ENCODE measurements at regions not wholly inside any gene's neighbourhood (a gene's known extent, or its start where the extent isn't known, plus 50 kb on each side); places are given as distances from the start of the nearest gene placed in this dataset.

GRCh38 chr14:54147758-54148157 lies 191.1 kb upstream of the BMP4 start:
- H3K9me3 ChIP-seq (ENCODE audit: insufficient read depth, low read depth, low read length): 0 out of 2 replicates have a peak, but pooled peaks cover 4% of the 10 kb centered on the region
- H3K9ac ChIP-seq (ENCODE audit: low read depth, low read length): no peak overlapping the region
- WGBS: 96% methylated on average over 3 of the region's 3 CpGs
- H3K4me3 ChIP-seq (ENCODE audit: low read length): no peak overlapping the region
- no peaks in the 10 kb centered on the region for H3K4me1 ChIP-seq (ENCODE audit: insufficient read depth, low read length)
- H3K27ac ChIP-seq (ENCODE audit: low read depth, low read length): no peak overlapping the region
- H3K27me3 ChIP-seq (ENCODE audit: insufficient read depth, low read length): no peaks in the 10 kb centered on the region
- no peaks in the 10 kb centered on the region for H3K36me3 ChIP-seq (ENCODE audit: insufficient read depth, low read length)

GRCh38 chr14:54148251-54148650 lies 191.6 kb upstream of the BMP4 start:
- Histone ChIP-seq H3K27me3 (ENCODE audit: insufficient read depth, low read length) (no peaks in the 10 kb centered on the region), H3K9me3 (ENCODE audit: insufficient read depth, low read depth, low read length) (0 out of 2 replicates have a peak, but pooled peaks cover 4% of the 10 kb centered on the region), H3K4me1 (ENCODE audit: insufficient read depth, low read length) (no peaks in the 10 kb centered on the region), H3K27ac (ENCODE audit: low read depth, low read length) (no peak overlapping the region), H3K4me3 (ENCODE audit: low read length) (no peak overlapping the region), H3K9ac (ENCODE audit: low read depth, low read length) (no peak overlapping the region), H3K36me3 (ENCODE audit: insufficient read depth, low read length) (no peaks in the 10 kb centered on the region)
- 91% methylated on average over 3 of the region's 3 CpGs for WGBS

- H3K9ac ChIP-seq (ENCODE audit: low read depth, low read length): no peak overlapping the region
- no peaks in the 10 kb centered on the region for H3K4me1 ChIP-seq (ENCODE audit: insufficient read depth, low read length)
- 95% methylated on average over 8 of the region's 8 CpGs for WGBS
- no peak overlapping the region for H3K4me3 ChIP-seq (ENCODE audit: low read length)
- no peaks in the 10 kb centered on the region for H3K27me3 ChIP-seq (ENCODE audit: insufficient read depth, low read length)
- H3K9me3 ChIP-seq (ENCODE audit: insufficient read depth, low read depth, low read length): 0 out of 2 replicates have a peak, but pooled peaks cover 4% of the 10 kb centered on the region
- no peak overlapping the region for H3K27ac ChIP-seq (ENCODE audit: low read depth, low read length)
- H3K36me3 ChIP-seq (ENCODE audit: insufficient read depth, low read length): no peaks in the 10 kb centered on the region
Observed at GRCh38 chr14:54152351-54152750, 195.7 kb upstream of the BMP4 start.

GRCh38 chr14:54166049-54166950 lies 209.7 kb upstream of the BMP4 start:
- WGBS: 94% methylated on average over 7 of the region's 8 CpGs
- no peaks in the 10 kb centered on the region for H3K9me3 ChIP-seq (ENCODE audit: insufficient read depth, low read depth, low read length)
- peaks cover 9% of the 10 kb centered on the region; the same call in 1 of the 2 replicates for H3K4me1 ChIP-seq (ENCODE audit: insufficient read depth, low read length)
- H3K36me3 ChIP-seq (ENCODE audit: insufficient read depth, low read length): no peaks in the 10 kb centered on the region
- no peak overlapping the region for H3K9ac ChIP-seq (ENCODE audit: low read depth, low read length)
- no peaks in the 10 kb centered on the region for H3K27me3 ChIP-seq (ENCODE audit: insufficient read depth, low read length)
- H3K27ac ChIP-seq (ENCODE audit: low read depth, low read length): no peak overlapping the region
- H3K4me3 ChIP-seq (ENCODE audit: low read length): no peak overlapping the region

GRCh38 chr14:54168489-54168888 lies 211.9 kb upstream of the BMP4 start:
- Histone ChIP-seq H3K9me3 (ENCODE audit: insufficient read depth, low read depth, low read length) (no peaks in the 10 kb centered on the region), H3K36me3 (ENCODE audit: insufficient read depth, low read length) (no peaks in the 10 kb centered on the region), H3K27me3 (ENCODE audit: insufficient read depth, low read length) (no peaks in the 10 kb centered on the region), H3K4me3 (ENCODE audit: low read length) (no peak overlapping the region), H3K27ac (ENCODE audit: low read depth, low read length) (no peak overlapping the region), H3K4me1 (ENCODE audit: insufficient read depth, low read length) (peaks cover 9% of the 10 kb centered on the region; the same call in 1 of the 2 replicates), H3K9ac (ENCODE audit: low read depth, low read length) (no peak overlapping the region)
- WGBS: 94% methylated on average over 4 of the region's 4 CpGs

GRCh38 chr14:54169254-54169924 lies 212.8 kb upstream of the BMP4 start:
- Histone ChIP-seq H3K4me3 (ENCODE audit: low read length) (no peak overlapping the region), H3K4me1 (ENCODE audit: insufficient read depth, low read length) (peaks cover 9% of the 10 kb centered on the region; the same call in 1 of the 2 replicates), H3K27me3 (ENCODE audit: insufficient read depth, low read length) (no peaks in the 10 kb centered on the region), H3K36me3 (ENCODE audit: insufficient read depth, low read length) (no peaks in the 10 kb centered on the region), H3K9ac (ENCODE audit: low read depth, low read length) (no peak overlapping the region), H3K27ac (ENCODE audit: low read depth, low read length) (no peak overlapping the region), H3K9me3 (ENCODE audit: insufficient read depth, low read depth, low read length) (no peaks in the 10 kb centered on the region)
- WGBS: 94% methylated on average over 4 of the region's 4 CpGs

GRCh38 chr14:54170301-54170700 lies 213.7 kb upstream of the BMP4 start:
- Histone ChIP-seq H3K4me1 (ENCODE audit: insufficient read depth, low read length) (peaks cover 11% of the 10 kb centered on the region; the same call in 1 of the 2 replicates), H3K36me3 (ENCODE audit: insufficient read depth, low read length) (no peaks in the 10 kb centered on the region), H3K9ac (ENCODE audit: low read depth, low read length) (no peak overlapping the region), H3K9me3 (ENCODE audit: insufficient read depth, low read depth, low read length) (no peaks in the 10 kb centered on the region), H3K4me3 (ENCODE audit: low read length) (no peak overlapping the region), H3K27ac (ENCODE audit: low read depth, low read length) (no peak overlapping the region), H3K27me3 (ENCODE audit: insufficient read depth, low read length) (no peaks in the 10 kb centered on the region)

- Histone ChIP-seq H3K9ac (ENCODE audit: low read depth, low read length) (no peak overlapping the region), H3K36me3 (ENCODE audit: insufficient read depth, low read length) (no peaks in the 10 kb centered on the region), H3K27ac (ENCODE audit: low read depth, low read length) (no peak overlapping the region), H3K9me3 (ENCODE audit: insufficient read depth, low read depth, low read length) (no peaks in the 10 kb centered on the region), H3K27me3 (ENCODE audit: insufficient read depth, low read length) (no peaks in the 10 kb centered on the region), H3K4me1 (ENCODE audit: insufficient read depth, low read length) (0 out of 2 replicates have a peak, but pooled peaks cover 4% of the 10 kb centered on the region), H3K4me3 (ENCODE audit: low read length) (no peak overlapping the region)
- 94% methylated on average over 3 of the region's 3 CpGs for WGBS
Observed at GRCh38 chr14:54172114-54172513, 215.5 kb upstream of the BMP4 start.

GRCh38 chr14:54172562-54172961 lies 215.9 kb upstream of the BMP4 start:
- WGBS: 94% methylated on average over 3 of the region's 3 CpGs
- Histone ChIP-seq H3K27ac (ENCODE audit: low read depth, low read length) (no peak overlapping the region), H3K27me3 (ENCODE audit: insufficient read depth, low read length) (no peaks in the 10 kb centered on the region), H3K36me3 (ENCODE audit: insufficient read depth, low read length) (no peaks in the 10 kb centered on the region), H3K9ac (ENCODE audit: low read depth, low read length) (no peak overlapping the region), H3K9me3 (ENCODE audit: insufficient read depth, low read depth, low read length) (no peaks in the 10 kb centered on the region), H3K4me3 (ENCODE audit: low read length) (no peak overlapping the region), H3K4me1 (ENCODE audit: insufficient read depth, low read length) (0 out of 2 replicates have a peak, but pooled peaks cover 4% of the 10 kb centered on the region)

- 93% methylated on average over 1 of the region's 2 CpGs for WGBS
- H3K9me3 ChIP-seq (ENCODE audit: insufficient read depth, low read depth, low read length): no peaks in the 10 kb centered on the region
- no peak overlapping the region for H3K27ac ChIP-seq (ENCODE audit: low read depth, low read length)
- 0 out of 2 replicates have a peak, but pooled peaks cover 4% of the 10 kb centered on the region for H3K4me1 ChIP-seq (ENCODE audit: insufficient read depth, low read length)
- no peaks in the 10 kb centered on the region for H3K27me3 ChIP-seq (ENCODE audit: insufficient read depth, low read length)
- H3K36me3 ChIP-seq (ENCODE audit: insufficient read depth, low read length): no peaks in the 10 kb centered on the region
- no peak overlapping the region for H3K9ac ChIP-seq (ENCODE audit: low read depth, low read length)
- H3K4me3 ChIP-seq (ENCODE audit: low read length): no peak overlapping the region
Observed at GRCh38 chr14:54173802-54174201, 217.2 kb upstream of the BMP4 start.

- Histone ChIP-seq H3K4me3 (ENCODE audit: low read length) (no peak overlapping the region), H3K27me3 (ENCODE audit: insufficient read depth, low read length) (no peaks in the 10 kb centered on the region), H3K27ac (ENCODE audit: low read depth, low read length) (no peak overlapping the region), H3K9ac (ENCODE audit: low read depth, low read length) (no peak overlapping the region), H3K36me3 (ENCODE audit: insufficient read depth, low read length) (no peaks in the 10 kb centered on the region), H3K9me3 (ENCODE audit: insufficient read depth, low read depth, low read length) (no peaks in the 10 kb centered on the region), H3K4me1 (ENCODE audit: insufficient read depth, low read length) (0 out of 2 replicates have a peak, but pooled peaks cover 4% of the 10 kb centered on the region)
- WGBS: 76% methylated on average over 1 of the region's 1 CpG
Observed at GRCh38 chr14:54174457-54174856, 217.8 kb upstream of the BMP4 start.

Measured in HUES64 (cell line).